ENCODE measurements at regions not wholly inside any gene's neighbourhood (a gene's known extent, or its start where the extent isn't known, plus 50 kb on each side); places are given as distances from the start of the nearest gene placed in this dataset.

- no peak for DNase-seq (ENCODE audit: low read depth, low spot score)
Measured at GRCh38 chr1:216922406-216922805, 199.2 kb upstream of the ESRRG start.

- no peak for DNase-seq (ENCODE audit: low read depth, low spot score)
Measured at GRCh38 chr1:216921866-216922265, 198.6 kb upstream of the ESRRG start.

DNA sequence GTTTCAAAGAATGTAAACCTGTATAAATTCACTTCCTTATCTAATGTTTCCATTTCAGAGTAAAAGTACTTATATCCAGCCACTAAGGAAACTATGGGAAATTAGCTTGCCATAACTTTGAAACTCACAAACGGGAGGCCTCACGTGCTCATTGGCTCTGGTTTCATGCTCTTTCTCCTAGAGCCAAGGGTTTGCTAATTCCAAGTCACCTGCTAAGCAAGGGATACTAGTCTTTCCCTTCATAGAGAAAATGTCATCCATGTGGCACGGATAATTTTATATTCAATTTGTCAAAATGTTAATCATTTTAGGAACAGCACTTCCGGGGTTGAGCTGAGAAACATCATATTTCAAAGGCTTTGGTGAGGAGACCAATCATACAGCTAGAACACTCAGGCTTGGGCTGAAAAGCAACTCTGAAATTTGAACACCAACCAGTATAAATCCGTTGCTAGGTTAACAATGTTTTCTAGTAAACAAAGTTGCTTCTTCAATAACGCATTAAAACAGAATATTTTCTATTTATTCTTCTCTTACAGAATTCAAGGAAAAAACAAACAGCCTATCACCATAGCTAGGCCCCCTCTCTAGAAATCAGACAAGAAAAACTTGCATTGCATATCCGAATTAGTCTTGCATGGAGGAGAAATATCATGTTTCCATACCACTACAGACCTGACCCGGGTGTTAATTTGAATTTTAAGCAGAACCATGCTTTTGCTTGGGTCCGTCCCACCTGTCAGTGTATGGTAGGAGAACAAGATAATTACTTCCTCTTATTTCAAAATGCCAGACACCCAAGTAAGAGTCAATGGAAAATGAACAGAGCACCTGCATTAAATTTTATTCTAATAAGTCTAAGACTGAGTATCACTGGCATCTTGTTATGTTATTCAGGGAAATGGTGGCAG is 196.1 kb upstream of the ESRRG start:
- no peak for DNase-seq (ENCODE audit: low read depth, low spot score)

DNA sequence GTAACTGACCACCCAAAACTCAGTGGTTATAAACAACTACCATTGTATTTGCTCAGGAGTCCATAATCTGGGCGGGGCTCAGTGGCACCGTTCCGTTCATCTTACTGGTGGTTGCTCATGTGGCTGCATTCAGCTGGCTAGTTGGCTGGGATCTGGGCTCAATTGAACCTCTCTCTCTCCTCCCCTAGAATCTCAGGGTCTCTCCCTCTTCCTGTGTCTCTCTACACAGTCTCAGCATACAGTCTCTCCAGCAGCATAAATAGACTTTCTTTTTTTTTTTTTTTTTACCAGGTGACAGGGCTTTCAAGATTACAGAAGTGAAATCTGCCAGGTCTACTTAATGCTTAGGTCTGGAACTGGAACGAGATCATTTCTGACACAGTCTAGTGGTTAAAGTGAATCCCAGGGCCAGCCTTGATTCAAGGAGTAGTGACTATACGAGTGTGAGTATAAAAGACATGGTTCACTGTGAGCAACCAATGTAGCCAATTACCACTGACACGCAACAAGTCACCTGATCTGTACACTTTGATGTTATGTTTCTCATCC is 193.7 kb upstream of the ESRRG start:
- DNase-seq (ENCODE audit: low read depth, low spot score): no peak

GRCh38 chr1:216914974-216915373 is 191.7 kb upstream of the ESRRG start:
- DNase-seq (ENCODE audit: low read depth, low spot score): no peak

DNA sequence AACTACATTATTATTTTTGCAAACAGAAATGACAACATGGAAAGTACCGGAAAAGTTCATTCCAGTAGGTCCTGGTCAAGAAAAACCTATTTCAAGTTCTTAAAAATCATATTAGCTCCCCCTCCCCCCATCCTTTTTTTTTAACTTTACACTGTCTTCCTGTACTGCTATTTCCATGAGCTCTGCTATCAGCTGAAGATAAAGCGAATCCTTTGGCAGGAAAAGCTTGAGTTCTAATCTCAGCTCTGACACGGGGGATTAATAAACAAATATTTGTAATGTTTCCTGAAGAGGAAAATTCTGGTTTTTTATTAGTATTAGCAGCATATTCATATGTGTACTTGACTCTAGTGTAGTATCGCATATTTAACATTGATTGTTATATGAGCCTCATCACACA is 190.7 kb upstream of the ESRRG start:
- DNase-seq (ENCODE audit: low read depth, low spot score): no peak

- no peak for DNase-seq (ENCODE audit: low read depth, low spot score)
Measured at GRCh38 chr1:216910081-216910840, 187.0 kb upstream of the ESRRG start.

DNA sequence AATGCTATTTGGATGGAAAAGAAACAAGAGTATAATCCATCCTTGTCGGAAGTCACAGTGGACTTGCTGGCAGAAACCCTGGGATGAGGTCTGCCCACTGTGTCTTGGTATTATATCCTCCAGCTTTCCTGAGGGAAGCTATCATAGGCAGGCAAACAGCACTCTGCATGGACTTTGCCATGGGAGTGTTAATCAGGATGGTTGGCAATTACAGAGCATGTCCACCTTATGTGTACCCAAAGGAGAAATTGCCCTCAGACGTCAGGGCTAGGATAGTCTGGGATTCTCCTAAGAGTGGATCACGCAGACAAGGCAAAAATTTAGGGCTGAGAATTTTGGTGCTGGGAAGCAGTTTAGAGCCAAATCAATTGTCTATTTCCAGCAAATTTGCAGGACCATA is 184.9 kb upstream of the ESRRG start:
- DNase-seq (ENCODE audit: low read depth, low spot score): no peak

GRCh38 chr1:216907100-216907499 is 183.9 kb upstream of the ESRRG start:
- DNase-seq (ENCODE audit: low read depth, low spot score): no peak

DNA sequence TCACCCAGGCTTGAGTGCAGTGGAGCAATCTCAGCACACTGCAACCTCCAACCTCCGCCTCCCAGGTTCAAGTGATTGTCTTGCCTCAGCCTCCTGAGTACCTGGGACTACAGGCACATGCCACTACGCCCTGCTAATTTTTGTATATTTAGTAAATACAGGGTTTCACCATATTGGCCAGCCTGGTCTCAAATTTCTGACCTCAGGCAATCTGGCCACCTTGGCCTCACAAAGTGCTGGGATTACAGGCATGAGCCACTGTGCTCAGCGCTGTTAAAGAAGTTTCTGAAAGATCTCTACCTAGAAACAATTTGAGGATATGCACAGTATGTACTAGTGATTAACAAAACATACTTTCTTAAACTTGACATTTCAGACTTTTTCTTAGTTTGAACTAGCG is 182.6 kb upstream of the ESRRG start:
- DNase-seq (ENCODE audit: low read depth, low spot score): no peak

GRCh38 chr1:216905137-216905536 is 181.9 kb upstream of the ESRRG start:
- DNase-seq (ENCODE audit: low read depth, low spot score): no peak

DNA sequence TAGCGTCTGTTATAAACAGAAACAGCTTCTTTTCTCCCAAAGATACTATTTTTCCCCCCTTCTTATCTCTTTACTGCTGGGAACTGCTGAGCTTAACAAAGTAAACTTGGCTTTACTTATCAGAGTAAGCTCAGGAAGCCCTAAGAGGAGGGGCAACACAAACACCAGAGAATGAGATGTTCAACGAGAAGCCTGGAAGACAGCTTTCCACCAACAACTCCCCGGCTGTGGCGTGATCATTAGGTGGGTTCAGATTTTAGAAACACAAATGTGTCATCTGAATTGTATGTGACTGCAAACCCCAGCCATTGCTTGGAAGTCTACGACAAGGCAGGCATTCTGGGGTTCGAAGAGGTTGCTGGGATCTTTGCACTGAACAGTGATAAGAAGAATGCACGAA is 181.2 kb upstream of the ESRRG start:
- DNase-seq (ENCODE audit: low read depth, low spot score): no peak

DNA sequence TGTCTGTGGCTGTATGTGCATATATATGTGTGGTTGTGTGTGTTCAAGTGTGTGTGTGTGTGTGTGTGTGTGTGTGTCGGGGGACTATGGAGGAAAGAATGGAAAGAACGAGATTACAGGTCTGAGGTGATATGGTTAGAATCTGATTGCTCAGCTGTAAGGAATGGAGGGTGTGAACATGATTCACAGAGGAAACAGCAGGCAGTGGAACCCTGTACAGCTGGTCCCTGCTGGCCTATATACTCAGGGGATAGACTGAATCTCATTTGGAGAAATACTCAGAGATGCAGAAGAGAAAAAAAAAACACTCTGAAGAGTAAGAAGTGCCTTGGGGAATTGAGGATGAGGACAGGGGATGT is 180.1 kb upstream of the ESRRG start:
- no peak for DNase-seq (ENCODE audit: low read depth, low spot score)

DNA sequence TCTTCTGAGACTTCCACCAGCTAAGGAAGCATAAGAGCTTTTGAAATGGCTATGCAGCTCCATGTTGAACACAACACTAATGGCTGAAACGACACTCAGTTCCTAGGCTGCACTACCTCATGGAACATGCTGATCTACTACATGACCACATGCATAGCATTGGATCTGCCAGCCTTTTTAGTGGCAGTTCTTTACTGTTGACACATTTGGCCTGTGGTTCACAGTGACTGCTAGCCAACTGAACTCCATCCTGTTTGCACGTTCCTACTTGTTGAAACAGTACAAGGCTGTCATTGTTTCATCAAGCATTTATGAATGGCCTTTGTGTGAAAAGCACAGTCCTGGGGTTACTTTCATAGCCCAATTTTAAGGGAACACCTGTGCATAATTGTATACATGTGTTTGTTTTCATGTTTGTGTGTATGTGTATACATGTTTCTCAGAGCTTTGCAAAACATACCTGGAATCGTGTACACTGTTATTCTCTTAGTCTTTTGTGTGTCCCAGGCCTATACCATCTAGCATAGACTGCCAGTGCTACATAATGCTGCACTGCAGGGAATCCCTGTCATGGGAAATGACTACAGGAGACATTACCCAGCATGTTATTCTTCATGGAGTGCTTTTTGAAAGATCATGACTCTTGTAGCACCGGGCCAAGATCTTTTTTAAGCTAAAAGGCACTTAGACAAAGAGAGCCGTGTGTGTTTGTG is 179.6 kb upstream of the ESRRG start:
- no peak for DNase-seq (ENCODE audit: low read depth, low spot score)

- DNase-seq (ENCODE audit: low read depth, low spot score): no peak
Measured at GRCh38 chr1:216900116-216900620, 176.9 kb upstream of the ESRRG start.

DNA sequence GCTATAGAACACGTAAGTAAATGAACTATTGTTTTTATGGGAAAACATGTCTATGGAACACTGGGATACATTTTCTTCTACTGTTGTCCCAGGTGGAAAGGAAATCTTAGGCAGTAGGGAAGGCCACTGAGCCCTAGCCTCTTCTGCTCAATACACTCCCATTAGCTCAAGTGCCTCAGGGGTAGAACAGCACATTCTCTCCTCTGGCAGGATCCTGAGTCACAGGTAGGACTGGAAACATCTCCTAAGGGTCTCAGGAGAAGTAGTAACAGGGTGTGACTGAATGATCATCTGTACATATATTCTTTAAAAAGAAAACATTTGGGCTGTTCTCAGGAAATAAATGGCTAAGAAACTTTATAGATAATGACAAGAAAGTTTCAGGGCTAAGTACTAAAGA is 175.6 kb upstream of the ESRRG start:
- DNase-seq (ENCODE audit: low read depth, low spot score): no peak

- no peak for DNase-seq (ENCODE audit: low read depth, low spot score)
Measured at GRCh38 chr1:216896146-216896545, 172.9 kb upstream of the ESRRG start.

DNA sequence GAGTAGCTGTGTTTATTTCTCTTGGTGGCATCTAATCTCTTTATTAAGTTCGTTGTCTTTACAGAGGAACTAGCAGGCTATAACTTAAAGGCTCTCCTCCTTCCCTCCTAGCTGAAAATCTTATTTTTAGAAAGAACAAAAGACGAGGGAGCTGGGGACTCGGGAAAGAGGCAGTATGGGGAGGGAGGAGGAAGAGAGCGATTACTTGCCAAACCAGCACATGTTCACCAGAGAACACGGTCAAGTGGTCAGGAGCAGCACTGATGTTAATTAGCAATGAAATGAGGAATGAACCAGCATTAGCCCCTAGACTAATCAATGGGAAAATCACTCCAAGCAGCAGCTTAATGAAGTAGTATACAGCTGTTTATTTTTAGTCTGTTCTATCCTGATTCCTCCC is 171.3 kb upstream of the ESRRG start:
- no peak for DNase-seq (ENCODE audit: low read depth, low spot score)

- no peak for DNase-seq (ENCODE audit: low read depth, low spot score)
Measured at GRCh38 chr1:216892581-216893160, 169.4 kb upstream of the ESRRG start.

GRCh38 chr1:216890871-216891270 is 167.6 kb upstream of the ESRRG start:
- DNase-seq (ENCODE audit: low read depth, low spot score): no peak

GRCh38 chr1:216888731-216889130 is 165.5 kb upstream of the ESRRG start:
- no peak for DNase-seq (ENCODE audit: low read depth, low spot score)

- no peak for DNase-seq (ENCODE audit: low read depth, low spot score)
Measured at GRCh38 chr1:216887032-216887431, 163.8 kb upstream of the ESRRG start.

All from smooth muscle cell of the brain vasculature (primary cell).